ENCODE measurements at regions not wholly inside any gene's neighbourhood (a gene's known extent, or its start where the extent isn't known, plus 50 kb on each side); places are given as distances from the start of the nearest gene placed in this dataset.

DNA sequence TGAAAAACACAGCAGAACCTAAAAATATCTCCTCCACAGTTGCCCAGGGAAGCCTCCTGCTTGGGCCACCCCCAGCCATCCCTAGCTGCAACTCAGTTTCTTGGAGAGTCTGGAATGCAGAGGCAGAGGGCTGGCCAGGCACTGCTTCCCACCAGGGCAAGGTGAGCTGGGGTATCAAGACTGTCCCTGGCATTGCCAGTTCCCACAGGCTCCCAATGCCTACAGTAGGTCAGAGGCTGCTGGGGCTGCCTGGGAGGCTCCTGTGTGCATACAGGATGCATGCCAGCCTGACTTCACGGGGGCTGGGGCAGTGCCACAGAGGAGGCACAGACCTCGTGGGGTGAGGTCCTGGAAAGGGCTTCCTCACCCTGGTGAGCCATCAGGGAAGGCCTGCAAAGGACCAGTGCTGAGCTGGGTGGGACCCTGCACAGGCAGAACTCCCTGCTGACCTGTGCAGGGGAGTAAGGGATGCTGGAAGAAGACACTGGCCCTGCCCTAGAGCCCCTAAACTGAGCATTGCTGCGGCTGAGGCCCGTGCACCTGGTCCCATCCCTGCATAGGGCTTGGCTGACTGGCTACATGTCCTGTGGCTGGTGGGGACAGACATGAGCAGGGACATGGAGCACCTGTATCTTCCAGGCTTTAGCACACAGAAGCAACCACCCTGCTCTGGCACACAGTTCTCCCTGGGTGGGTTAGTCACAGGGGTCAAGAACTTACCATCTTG lies 121.9 kb upstream of the RET start:
- H3K27me3 ChIP-seq (ENCODE audit: control insufficient read depth in 1 of 2, insufficient read depth in 1 of 2, low read length in 2 of 2), result peaks cover 39 to 45% of the 10 kb centered on the region in 2 experiments
- H3K9me3 ChIP-seq (ENCODE audit: control insufficient read depth, low read length), result no peaks in the 10 kb centered on the region
- no peak overlapping the region for H2BK120ac ChIP-seq (ENCODE audit: low read depth, low read length)
- H3K18ac ChIP-seq (ENCODE audit: low read depth in 1 of 2, low read length in 2 of 2), result no peak overlapping the region
- no peak overlapping the region for H3K14ac ChIP-seq (ENCODE audit: low read length in 2 of 2)
- no peak overlapping the region for H3K4me3 ChIP-seq (ENCODE audit: insufficient read depth in 1 of 2, low read depth in 1 of 2, low read length in 2 of 2)
- no peak overlapping the region for H3K27ac ChIP-seq (ENCODE audit: low read length, poor library complexity, severe bottlenecking)
- H3K9ac ChIP-seq (ENCODE audit: low read length), result no peak overlapping the region
- H3K23ac ChIP-seq (ENCODE audit: low read length in 2 of 2), result no peak overlapping the region
- H4K8ac ChIP-seq (ENCODE audit: low read length), result no peak overlapping the region
- H2AK5ac ChIP-seq (ENCODE audit: low read length, severe bottlenecking), result no peak overlapping the region
- peaks cover 11% of the 10 kb centered on the region for H3K4me1 ChIP-seq (ENCODE audit: control insufficient read depth, insufficient read depth, low read depth, low read length)
- no peak overlapping the region for H2AFZ ChIP-seq (ENCODE audit: low read depth, low read length)
- H3K4me2 ChIP-seq (ENCODE audit: low read length, poor library complexity, severe bottlenecking), result no peak overlapping the region
- H2BK12ac ChIP-seq (ENCODE audit: low read length in 2 of 2), result no peak overlapping the region
- no peak overlapping the region for H3K4ac ChIP-seq (ENCODE audit: low read depth in 1 of 2, low read length in 2 of 2)
- DNase-seq, result no peak
- H2BK15ac ChIP-seq (ENCODE audit: low read depth, poor library complexity, severe bottlenecking), result no peak overlapping the region
- H3K36me3 ChIP-seq (ENCODE audit: control insufficient read depth in 1 of 2, insufficient read depth in 2 of 2, low read depth in 1 of 2, low read length in 2 of 2), result no peaks in the 10 kb centered on the region
- H2BK5ac ChIP-seq (ENCODE audit: low read depth, low read length, poor library complexity, severe bottlenecking), result no peak overlapping the region
- WGBS, result 78% methylated on average over 4 of the region's 4 CpGs
- no peak overlapping the region for H4K91ac ChIP-seq (ENCODE audit: low read length)
- no peaks in the 10 kb centered on the region for H3K79me1 ChIP-seq (replicated peaks; ENCODE audit: low read length, poor library complexity, severe bottlenecking)

DNA sequence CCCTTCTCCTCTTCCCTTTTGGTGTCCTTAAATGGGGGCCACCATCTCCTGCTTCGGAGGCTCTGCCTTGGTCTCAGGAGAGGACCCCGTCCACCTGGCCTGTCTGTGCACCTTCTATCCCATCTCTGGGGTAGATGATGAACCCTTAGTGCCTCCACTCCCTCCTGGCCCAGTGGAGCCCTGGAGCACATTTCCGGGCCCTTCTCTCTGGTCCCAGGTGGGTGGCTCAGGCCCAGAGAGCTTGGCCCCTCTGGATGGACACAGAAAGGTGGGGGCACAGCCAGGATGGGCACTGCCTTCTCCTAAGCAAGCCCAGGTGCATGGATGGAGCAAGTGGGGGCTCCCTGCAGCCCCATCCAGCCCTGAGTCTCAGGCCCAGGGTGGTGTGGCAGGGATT lies 121.4 kb upstream of the RET start:
- Histone ChIP-seq H3K27me3 (ENCODE audit: control insufficient read depth in 1 of 2, insufficient read depth in 1 of 2, low read length in 2 of 2) (peaks cover 39% of the 10 kb centered on the region in 2 experiments), H4K91ac (ENCODE audit: low read length) (no peak overlapping the region), H2BK12ac (ENCODE audit: low read length in 2 of 2) (no peak overlapping the region), H2AK5ac (ENCODE audit: low read length, severe bottlenecking) (no peak overlapping the region), H3K18ac (ENCODE audit: low read depth in 1 of 2, low read length in 2 of 2) (no peak overlapping the region), H4K8ac (ENCODE audit: low read length) (no peak overlapping the region), H3K14ac (ENCODE audit: low read length in 2 of 2) (peak overlapping the region in 1 of 2 experiments; percentile 68), H3K23ac (ENCODE audit: low read length in 2 of 2) (no peak overlapping the region), H2AFZ (ENCODE audit: low read depth, low read length) (no peak overlapping the region), H3K9ac (ENCODE audit: low read length) (no peak overlapping the region), H2BK15ac (ENCODE audit: low read depth, poor library complexity, severe bottlenecking) (no peak overlapping the region), H2BK5ac (ENCODE audit: low read depth, low read length, poor library complexity, severe bottlenecking) (no peak overlapping the region), H3K4me2 (ENCODE audit: low read length, poor library complexity, severe bottlenecking) (no peak overlapping the region), H3K4ac (ENCODE audit: low read depth in 1 of 2, low read length in 2 of 2) (no peak overlapping the region), H3K4me3 (ENCODE audit: insufficient read depth in 1 of 2, low read depth in 1 of 2, low read length in 2 of 2) (no peak overlapping the region), H3K79me1 (replicated peaks; ENCODE audit: low read length, poor library complexity, severe bottlenecking) (no peaks in the 10 kb centered on the region), H3K4me1 (ENCODE audit: control insufficient read depth, insufficient read depth, low read depth, low read length) (peaks cover 13% of the 10 kb centered on the region), H3K36me3 (ENCODE audit: control insufficient read depth in 1 of 2, insufficient read depth in 2 of 2, low read depth in 1 of 2, low read length in 2 of 2) (no peaks in the 10 kb centered on the region), H3K27ac (ENCODE audit: low read length, poor library complexity, severe bottlenecking) (no peak overlapping the region), H2BK120ac (ENCODE audit: low read depth, low read length) (no peak overlapping the region), H3K9me3 (ENCODE audit: control insufficient read depth, low read length) (no peaks in the 10 kb centered on the region)
- WGBS, result 80% methylated on average over 3 of the region's 3 CpGs
- DNase-seq, result no peak

DNA sequence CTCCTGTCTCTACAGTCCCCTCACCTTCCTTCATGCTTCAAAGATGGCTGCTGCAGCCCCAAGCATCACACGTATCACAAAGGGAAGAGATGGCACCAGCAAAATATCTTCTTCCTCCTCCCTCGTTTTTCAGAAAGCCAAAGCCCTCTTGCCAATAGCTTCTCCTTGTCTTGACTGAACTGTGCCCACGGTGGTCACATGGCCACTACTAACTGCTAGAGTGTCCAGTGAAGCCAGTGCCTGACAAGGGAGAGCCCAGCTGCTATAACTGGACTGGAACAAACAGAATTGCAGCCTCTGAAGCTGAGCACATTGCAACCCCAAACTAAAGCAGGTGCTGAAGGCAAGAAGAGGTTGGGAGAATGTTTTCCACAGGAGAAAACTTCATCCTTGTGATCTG lies 120.8 kb upstream of the RET start:
- DNase-seq, result no peak
- H3K4me2 ChIP-seq (ENCODE audit: low read length, poor library complexity, severe bottlenecking), result no peak overlapping the region
- H2AFZ ChIP-seq (ENCODE audit: low read depth, low read length), result no peak overlapping the region
- no peak overlapping the region for H3K9ac ChIP-seq (ENCODE audit: low read length)
- H3K23ac ChIP-seq (ENCODE audit: low read length in 2 of 2), result no peak overlapping the region
- no peak overlapping the region for H3K14ac ChIP-seq (ENCODE audit: low read length in 2 of 2)
- H3K4ac ChIP-seq (ENCODE audit: low read depth in 1 of 2, low read length in 2 of 2), result no peak overlapping the region
- H3K27me3 ChIP-seq (ENCODE audit: control insufficient read depth in 1 of 2, insufficient read depth in 1 of 2, low read length in 2 of 2), result peaks cover 34% of the 10 kb centered on the region in 2 experiments
- H3K36me3 ChIP-seq (ENCODE audit: control insufficient read depth in 1 of 2, insufficient read depth in 2 of 2, low read depth in 1 of 2, low read length in 2 of 2), result no peaks in the 10 kb centered on the region
- H2BK15ac ChIP-seq (ENCODE audit: low read depth, poor library complexity, severe bottlenecking), result no peak overlapping the region
- no peak overlapping the region for H2BK120ac ChIP-seq (ENCODE audit: low read depth, low read length)
- H3K4me1 ChIP-seq (ENCODE audit: control insufficient read depth, insufficient read depth, low read depth, low read length), result peaks cover 18% of the 10 kb centered on the region
- H4K8ac ChIP-seq (ENCODE audit: low read length), result no peak overlapping the region
- no peak overlapping the region for H2BK5ac ChIP-seq (ENCODE audit: low read depth, low read length, poor library complexity, severe bottlenecking)
- 60% methylated on average over 3 of the region's 3 CpGs for WGBS
- H3K4me3 ChIP-seq (ENCODE audit: insufficient read depth in 1 of 2, low read depth in 1 of 2, low read length in 2 of 2), result no peak overlapping the region
- no peak overlapping the region for H4K91ac ChIP-seq (ENCODE audit: low read length)
- no peaks in the 10 kb centered on the region for H3K79me1 ChIP-seq (replicated peaks; ENCODE audit: low read length, poor library complexity, severe bottlenecking)
- no peak overlapping the region for H3K18ac ChIP-seq (ENCODE audit: low read depth in 1 of 2, low read length in 2 of 2)
- no peak overlapping the region for H2AK5ac ChIP-seq (ENCODE audit: low read length, severe bottlenecking)
- H3K27ac ChIP-seq (ENCODE audit: low read length, poor library complexity, severe bottlenecking), result no peak overlapping the region
- no peak overlapping the region for H2BK12ac ChIP-seq (ENCODE audit: low read length in 2 of 2)
- no peaks in the 10 kb centered on the region for H3K9me3 ChIP-seq (ENCODE audit: control insufficient read depth, low read length)

- Histone ChIP-seq H3K9ac (ENCODE audit: low read length) (no peak overlapping the region), H3K9me3 (ENCODE audit: control insufficient read depth, low read length) (no peaks in the 10 kb centered on the region), H3K4me3 (ENCODE audit: insufficient read depth in 1 of 2, low read depth in 1 of 2, low read length in 2 of 2) (no peak overlapping the region), H3K36me3 (ENCODE audit: control insufficient read depth in 1 of 2, insufficient read depth in 2 of 2, low read depth in 1 of 2, low read length in 2 of 2) (no peaks in the 10 kb centered on the region), H2AFZ (ENCODE audit: low read depth, low read length) (no peak overlapping the region), H3K23ac (ENCODE audit: low read length in 2 of 2) (no peak overlapping the region), H2BK120ac (ENCODE audit: low read depth, low read length) (no peak overlapping the region), H2BK12ac (ENCODE audit: low read length in 2 of 2) (no peak overlapping the region), H2BK5ac (ENCODE audit: low read depth, low read length, poor library complexity, severe bottlenecking) (no peak overlapping the region), H2BK15ac (ENCODE audit: low read depth, poor library complexity, severe bottlenecking) (no peak overlapping the region), H3K79me1 (replicated peaks; ENCODE audit: low read length, poor library complexity, severe bottlenecking) (no peaks in the 10 kb centered on the region), H4K8ac (ENCODE audit: low read length) (no peak overlapping the region), H3K4me2 (ENCODE audit: low read length, poor library complexity, severe bottlenecking) (no peak overlapping the region), H3K4me1 (ENCODE audit: control insufficient read depth, insufficient read depth, low read depth, low read length) (peaks cover 13% of the 10 kb centered on the region), H3K27ac (ENCODE audit: low read length, poor library complexity, severe bottlenecking) (no peak overlapping the region), H3K14ac (ENCODE audit: low read length in 2 of 2) (no peak overlapping the region), H4K91ac (ENCODE audit: low read length) (no peak overlapping the region), H3K4ac (ENCODE audit: low read depth in 1 of 2, low read length in 2 of 2) (no peak overlapping the region), H3K18ac (ENCODE audit: low read depth in 1 of 2, low read length in 2 of 2) (no peak overlapping the region), H2AK5ac (ENCODE audit: low read length, severe bottlenecking) (no peak overlapping the region), H3K27me3 (ENCODE audit: control insufficient read depth in 1 of 2, insufficient read depth in 1 of 2, low read length in 2 of 2) (peaks cover 11% of the 10 kb centered on the region in 2 experiments)
- no peak for DNase-seq
- WGBS, result 100% methylated on average over 1 of the region's 2 CpGs
Measured at GRCh38 chr10:42958142-42958868, 118.6 kb upstream of the RET start.

All from mesenchymal stem cell (in vitro differentiated cells and primary cell).